ENCODE measurements at regions not wholly inside any gene's neighbourhood (a gene's known extent, or its start where the extent isn't known, plus 50 kb on each side); places are given as distances from the start of the nearest gene placed in this dataset.

- TF ChIP-seq ASH2L (IDR thresholded peaks at IDR 0.05; ENCODE audit: low read length) (no peak), ATF2 (IDR thresholded peaks at IDR 0.05; ENCODE audit: low read length) (no peak), TAF7 (optimal IDR thresholded peaks at IDR 0.05; ENCODE audit: borderline replicate concordance, low read depth, low read length) (no peak), RFX5 (IDR thresholded peaks at IDR 0.05; ENCODE audit: borderline replicate concordance, low read depth, low read length) (no peak), KDM1A (IDR thresholded peaks at IDR 0.05; ENCODE audit: borderline replicate concordance, low read length) (no peak), MAFK (IDR thresholded peaks at IDR 0.05; ENCODE audit: low read depth, low read length) (no peak)
Observed at GRCh38 chr12:125586441-125586840, 521.2 kb downstream of the AACS start (continued).
